Stomach (tissue), 8 donors: ENCODE measurements at regions not wholly inside any gene's neighbourhood (a gene's known extent, or its start where the extent isn't known, plus 50 kb on each side); places are given as distances from the start of the nearest gene placed in this dataset.
"Not testable (repeated sequence)": the region's sequence is repeated elsewhere in the genome, so short reads cannot be mapped to it uniquely, and the experiment has no call there.

Source experiments
- DNase-seq, 2 donors: peaks; one replicate each; pipeline versions ENCODE4 v3.0.0 to v3.0.0-alpha.2; 2013 to 2019
- H3K27ac ChIP-seq, 5 donors: fragments of 200-600 bp in 4 of 5; sonication (generic) in 4 of 5; one replicate each; pipeline ENCODE4 v1.5.1; 2013 to 2019; ENCODE audit warnings: mild to moderate bottlenecking in 1 of 5, moderate library complexity in 1 of 5
- H3K27me3 ChIP-seq, 3 donors: fragments of 200-600 bp; sonication (generic); one replicate each; pipeline ENCODE4 v1.5.1; 2017 to 2019; ENCODE audit warnings: mixed run types in 1 of 3
- H3K36me3 ChIP-seq, 4 donors: fragments of 200-600 bp; sonication (generic); 1 replicate in 3 of 4; 2 replicates in 1 of 4; pipeline ENCODE4 v1.5.1; 2016 to 2019
- H3K4me1 ChIP-seq, 4 donors: fragments of 200-600 bp; sonication (generic); one replicate each; pipeline ENCODE4 v1.5.1; 2016 to 2019
- H3K4me3 ChIP-seq, 4 donors: fragments of 200-600 bp; sonication (generic) in 3 of 4; one replicate each; pipeline ENCODE4 v1.5.1; 2016 to 2019; ENCODE audit warnings: mild to moderate bottlenecking in 1 of 4
- H3K9me3 ChIP-seq, 4 donors: fragments of 200-600 bp; sonication (generic); one replicate each; pipeline ENCODE4 v1.5.1; 2016 to 2019
- EP300 ChIP-seq: sonication (generic); formaldehyde crosslinking; IDR thresholded peaks from one replicate; pipeline ENCODE4 v1.6.1; 2017; ENCODE audit warnings: antibody characterized with exemption
- POLR2A ChIP-seq, 4 donors: fragments of 450-650 bp; IDR thresholded peaks; one replicate each; pipeline ENCODE4 v1.6.1; 2016; ENCODE audit warnings: antibody characterized with exemption in 4 of 4, control low read depth in 2 of 4, mild to moderate bottlenecking in 1 of 4, moderate library complexity in 1 of 4
- POLR2AphosphoS5 ChIP-seq, 3 donors: sonication (generic); formaldehyde crosslinking; IDR thresholded peaks; one replicate each; pipeline ENCODE4 v1.6.1; 2016; ENCODE audit warnings: antibody characterized with exemption in 3 of 3
- WGBS, 5 donors: extraction: QIAGEN DNeasy Blood & Tissue Kit in 3 of 5; methylation state at CpG; one replicate each; pipeline versions ENCODE4 v1.1.5 to v1.1.7; 2013 to 2018; 5-methylcytosine and 5-hydroxymethylcytosine counted together
- intact Hi-C: fragments of 100-400 bp; cut with DNase I; formaldehyde crosslinking; loops from one replicate; pipeline ENCODE4 v1.15.1; 2023; ENCODE audit warnings: low total_unique reads
- TF ChIP-seq, protein P1 (sequence below), 7 experiments: fragments of 450-650 bp in 4 of 7; fragments of 200-600 bp in 3 of 7; sonication (generic) in 3 of 7; IDR thresholded peaks; one replicate each; pipeline ENCODE4 v1.5.1; 2016 to 2019; ENCODE audit warnings: antibody characterized with exemption in 7 of 7, control low read depth in 2 of 7, mild to moderate bottlenecking in 1 of 7
- donor health status: healthy with polysubstance abuse.
- donor health status: Bipolar disorder and iron deficiency.
- donor health status: healthy.

- Histone ChIP-seq H3K27me3 (no peaks in the 10 kb centered on the region), H3K9me3 (no peaks in the 10 kb centered on the region), H3K4me3 (no peak overlapping the region), H3K4me1 (no peaks in the 10 kb centered on the region), H3K27ac (no peak overlapping the region), H3K36me3 (no peaks in the 10 kb centered on the region)
- intact Hi-C loops, result no loop called here
- 54 to 70% (median 66%) methylated on average over 6 of the region's 6 CpGs for WGBS, 5 donors
- TF ChIP-seq POLR2A (IDR thresholded peaks at IDR 0.05), result no peak
- no peak for DNase-seq
These were observed 75.6 kb upstream of the VLDLR start for GRCh38 chr9:2545881-2546490.

DNA sequence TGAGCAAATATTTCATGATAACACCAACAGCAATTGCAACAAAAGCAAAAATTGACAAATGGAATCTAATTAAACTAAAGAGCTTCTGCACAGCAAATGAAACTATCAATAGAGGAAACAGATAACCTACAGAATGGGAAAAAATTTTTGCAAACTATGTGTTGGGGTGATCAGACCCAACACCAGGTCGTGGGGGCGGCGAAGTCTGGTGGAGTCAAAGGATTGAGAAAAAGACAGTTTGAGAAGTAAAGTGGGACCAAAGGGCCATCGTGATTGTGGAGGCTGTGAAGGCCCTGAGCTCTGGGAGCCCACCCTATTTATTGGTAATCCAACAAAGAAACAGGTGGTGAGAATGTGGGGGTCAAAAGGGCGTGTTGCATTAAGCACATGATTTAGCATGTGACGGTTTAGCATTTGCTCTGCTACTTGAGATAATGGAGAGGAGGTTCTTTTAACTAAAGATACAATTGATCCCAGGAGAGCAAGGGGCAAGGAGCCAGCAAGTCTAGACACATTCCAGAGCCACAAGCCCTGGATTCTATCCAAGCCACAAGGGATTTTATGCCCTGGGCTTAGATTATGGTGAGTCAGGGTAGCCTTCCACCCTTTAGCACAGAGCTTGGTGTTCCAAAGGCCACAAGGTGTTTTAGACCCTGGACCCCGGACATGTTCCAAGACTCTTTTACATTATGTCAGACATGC lies 65.5 kb upstream of the VLDLR start:
- H3K27me3 ChIP-seq, DNase-seq, H3K9me3 ChIP-seq, intact Hi-C loops, H3K36me3 ChIP-seq, H3K27ac ChIP-seq, H3K4me3 ChIP-seq: not testable (repeated sequence)
- H3K4me1 ChIP-seq, result peaks cover 12 to 20% (median 15%) of the 10 kb centered on the region in 4 donors
- 76 to 85% (median 81%) methylated on average over 7 of the region's 7 CpGs for WGBS, 5 donors

GRCh38 chr9:2557693-2558092 lies 63.9 kb upstream of the VLDLR start:
- no peaks in the 10 kb centered on the region for H3K27me3 ChIP-seq
- no peak for DNase-seq
- H3K4me3 ChIP-seq, result no peak overlapping the region
- no peak for TF ChIP-seq POLR2A (IDR thresholded peaks at IDR 0.05)
- TF ChIP-seq, protein P1, sequence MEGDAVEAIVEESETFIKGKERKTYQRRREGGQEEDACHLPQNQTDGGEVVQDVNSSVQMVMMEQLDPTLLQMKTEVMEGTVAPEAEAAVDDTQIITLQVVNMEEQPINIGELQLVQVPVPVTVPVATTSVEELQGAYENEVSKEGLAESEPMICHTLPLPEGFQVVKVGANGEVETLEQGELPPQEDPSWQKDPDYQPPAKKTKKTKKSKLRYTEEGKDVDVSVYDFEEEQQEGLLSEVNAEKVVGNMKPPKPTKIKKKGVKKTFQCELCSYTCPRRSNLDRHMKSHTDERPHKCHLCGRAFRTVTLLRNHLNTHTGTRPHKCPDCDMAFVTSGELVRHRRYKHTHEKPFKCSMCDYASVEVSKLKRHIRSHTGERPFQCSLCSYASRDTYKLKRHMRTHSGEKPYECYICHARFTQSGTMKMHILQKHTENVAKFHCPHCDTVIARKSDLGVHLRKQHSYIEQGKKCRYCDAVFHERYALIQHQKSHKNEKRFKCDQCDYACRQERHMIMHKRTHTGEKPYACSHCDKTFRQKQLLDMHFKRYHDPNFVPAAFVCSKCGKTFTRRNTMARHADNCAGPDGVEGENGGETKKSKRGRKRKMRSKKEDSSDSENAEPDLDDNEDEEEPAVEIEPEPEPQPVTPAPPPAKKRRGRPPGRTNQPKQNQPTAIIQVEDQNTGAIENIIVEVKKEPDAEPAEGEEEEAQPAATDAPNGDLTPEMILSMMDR (IDR thresholded peaks at IDR 0.05), result no peak
- TF ChIP-seq POLR2AphosphoS5 (IDR thresholded peaks at IDR 0.05), result no peak
- TF ChIP-seq EP300, result no peak
- H3K36me3 ChIP-seq, result no peaks in the 10 kb centered on the region
- intact Hi-C loops, result no loop called here
- 89 to 96% (median 95%) methylated on average over 1 of the region's 1 CpG for WGBS, 5 donors
- no peak overlapping the region for H3K27ac ChIP-seq
- no peaks in the 10 kb centered on the region for H3K9me3 ChIP-seq
- H3K4me1 ChIP-seq, result peaks cover 12 to 20% (median 15%) of the 10 kb centered on the region in 4 donors

GRCh38 chr9:2559192-2560152 lies 62.1 kb upstream of the VLDLR start:
- Histone ChIP-seq H3K36me3 (no peaks in the 10 kb centered on the region), H3K27me3 (no peaks in the 10 kb centered on the region), H3K4me1 (peaks cover 12 to 20% (median 15%) of the 10 kb centered on the region in 4 donors), H3K9me3 (no peaks in the 10 kb centered on the region), H3K4me3 (no peak overlapping the region), H3K27ac (peak overlapping the region in 3 of 5 donors; percentile 63 to 67 (median 65))
- intact Hi-C loops, result no loop called here
- TF ChIP-seq POLR2AphosphoS5 (IDR thresholded peaks at IDR 0.05) (peak; percentile 16 to 43 (median 42)), EP300 (no peak)
- peak; percentile 63 to 94 for DNase-seq
- 53 to 64% (median 56%) methylated on average over 5 of the region's 5 CpGs for WGBS, 5 donors

GRCh38 chr9:2560180-2560579 lies 61.4 kb upstream of the VLDLR start:
- Histone ChIP-seq H3K9me3 (no peaks in the 10 kb centered on the region), H3K27ac (peak overlapping the region in 2 of 5 donors; percentile 65 to 67), H3K4me3 (no peak overlapping the region), H3K36me3 (no peaks in the 10 kb centered on the region), H3K4me1 (peaks cover 12 to 20% (median 15%) of the 10 kb centered on the region in 4 donors), H3K27me3 (no peaks in the 10 kb centered on the region)
- intact Hi-C loops, result no loop called here
- peak in 1 of 2 donors; percentile 43 for DNase-seq
- TF ChIP-seq POLR2A (IDR thresholded peaks at IDR 0.05), result no peak
- TF ChIP-seq, protein P1 (IDR thresholded peaks at IDR 0.05), result no peak
- no peak for TF ChIP-seq EP300
- TF ChIP-seq POLR2AphosphoS5 (IDR thresholded peaks at IDR 0.05), result no peak
